HG03571 (cell line): ENCODE measurements at regions not wholly inside any gene's neighbourhood (a gene's known extent, or its start where the extent isn't known, plus 50 kb on each side); places are given as distances from the start of the nearest gene placed in this dataset.

Experiments used
- ATAC-seq: cut with Tn5 transposase; IDR thresholded peaks from one replicate; pipeline ENCODE4 v1.9.1; 2021; ENCODE audit not compliant: unreplicated experiment

DNA sequence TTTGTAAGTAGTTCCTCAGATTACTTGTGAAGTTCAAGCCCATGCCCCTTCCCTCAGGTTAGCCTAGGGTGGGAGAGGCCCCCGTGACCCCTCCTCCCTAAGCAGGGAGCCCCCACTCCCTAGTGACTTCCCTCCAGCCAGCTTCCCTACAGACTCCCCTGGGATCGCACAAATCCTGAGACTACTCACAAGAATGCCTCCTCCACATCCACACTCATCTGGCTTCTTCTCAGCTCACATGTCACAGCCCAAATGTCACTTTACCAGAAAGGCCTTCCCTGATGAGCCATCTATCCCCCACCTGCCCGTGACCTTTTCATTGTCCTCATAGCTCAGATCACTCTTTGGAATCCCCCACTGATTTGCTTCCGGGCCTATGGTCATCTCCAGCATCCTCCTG is 96.7 kb upstream of the ARAP3 start:
- no peak for ATAC-seq

DNA sequence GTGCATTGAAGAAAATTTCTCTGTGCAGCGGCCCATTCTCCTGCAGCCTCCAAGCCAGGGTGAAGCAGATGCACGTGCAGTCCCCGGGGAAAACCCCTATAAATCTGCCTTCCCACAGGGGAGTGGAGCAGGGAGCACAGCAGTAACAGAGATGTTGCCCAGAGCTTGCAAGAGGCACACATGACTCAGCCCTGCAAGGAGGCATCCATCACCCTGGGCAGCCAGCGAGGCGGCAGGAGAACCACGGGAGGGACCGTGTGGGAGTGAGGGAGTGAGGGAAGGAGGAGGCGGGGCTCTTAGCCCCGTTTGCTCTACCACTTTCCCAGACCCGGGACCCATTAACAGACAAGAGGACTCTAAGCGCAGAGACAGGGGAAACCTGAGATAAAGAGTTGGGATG is 96.2 kb upstream of the ARAP3 start:
- ATAC-seq: no peak

DNA sequence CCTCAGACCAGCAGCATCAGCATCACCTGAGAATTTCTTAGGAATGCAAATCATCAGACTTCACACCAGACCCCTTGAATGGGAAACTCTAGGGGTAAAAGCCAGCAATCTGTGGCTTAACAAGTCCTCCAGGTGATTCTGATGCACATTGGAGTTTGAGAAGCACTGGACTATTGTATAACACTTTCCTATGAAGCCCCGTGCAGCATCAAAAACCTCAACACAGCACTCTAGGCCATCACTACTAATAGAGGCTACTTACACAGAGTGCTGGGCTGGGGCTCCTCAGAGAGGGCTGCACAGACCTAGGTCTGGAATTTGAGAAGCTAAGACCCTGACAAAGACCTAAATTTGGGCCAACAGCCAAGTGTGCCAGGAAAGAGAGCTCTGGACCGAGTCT is 95.7 kb upstream of the ARAP3 start:
- no peak for ATAC-seq

DNA sequence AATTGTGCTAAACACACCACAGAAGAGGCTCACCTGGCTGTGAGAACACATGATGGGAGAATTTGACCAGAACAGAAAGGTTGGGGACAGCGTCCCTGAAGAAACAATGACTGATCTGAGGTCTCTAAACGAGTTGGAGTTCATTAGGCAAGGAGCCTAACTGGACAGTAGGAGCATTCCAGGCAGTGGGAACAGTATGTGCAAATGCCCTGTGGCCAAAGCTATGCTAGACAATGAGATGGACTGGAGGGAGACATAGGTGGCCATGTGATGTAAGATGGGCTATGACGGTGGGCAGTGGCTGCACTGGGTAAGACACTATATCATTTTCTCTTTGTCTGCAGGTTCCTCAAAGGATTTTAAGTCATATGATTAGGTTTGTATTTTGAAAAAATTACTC is 95.1 kb upstream of the ARAP3 start:
- ATAC-seq: no peak

DNA sequence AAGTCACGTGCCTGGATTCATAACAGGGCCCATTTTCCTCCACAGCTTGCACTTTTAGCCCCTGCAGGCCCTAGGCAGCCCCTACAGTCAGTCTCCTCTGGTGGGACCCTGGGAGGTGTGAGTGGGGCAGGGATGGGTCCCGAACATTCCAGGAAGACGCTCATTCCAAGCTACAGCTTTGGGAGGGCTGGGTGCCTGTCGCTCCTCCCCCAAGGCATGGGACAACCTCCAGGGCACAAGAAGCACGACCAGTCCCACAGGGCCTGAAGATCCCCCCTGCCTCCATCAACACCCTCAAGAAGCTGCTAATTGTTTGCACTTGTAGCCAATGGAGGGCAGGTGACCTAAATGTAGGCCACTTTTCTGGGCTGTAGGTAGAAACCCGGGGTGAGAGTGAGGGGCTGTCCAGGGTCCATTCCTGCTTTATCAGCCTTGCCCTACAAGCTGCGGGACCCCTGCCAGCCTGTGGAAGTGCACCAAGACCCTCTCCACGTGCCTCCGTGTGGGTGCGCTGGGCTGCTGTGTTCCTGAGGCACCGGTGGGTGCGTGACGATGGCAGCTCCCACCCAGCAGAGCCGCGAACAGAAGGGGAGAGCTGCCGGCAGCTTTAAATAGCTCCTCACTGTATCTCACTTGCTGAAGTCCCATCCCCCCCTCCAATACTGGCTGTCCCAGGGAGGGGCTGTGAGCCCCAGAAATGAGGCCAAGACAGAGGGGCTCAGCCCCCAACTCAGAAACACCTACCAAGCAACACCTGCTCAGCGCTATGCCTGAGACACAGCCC is 91.9 kb upstream of the ARAP3 start:
- no peak for ATAC-seq

DNA sequence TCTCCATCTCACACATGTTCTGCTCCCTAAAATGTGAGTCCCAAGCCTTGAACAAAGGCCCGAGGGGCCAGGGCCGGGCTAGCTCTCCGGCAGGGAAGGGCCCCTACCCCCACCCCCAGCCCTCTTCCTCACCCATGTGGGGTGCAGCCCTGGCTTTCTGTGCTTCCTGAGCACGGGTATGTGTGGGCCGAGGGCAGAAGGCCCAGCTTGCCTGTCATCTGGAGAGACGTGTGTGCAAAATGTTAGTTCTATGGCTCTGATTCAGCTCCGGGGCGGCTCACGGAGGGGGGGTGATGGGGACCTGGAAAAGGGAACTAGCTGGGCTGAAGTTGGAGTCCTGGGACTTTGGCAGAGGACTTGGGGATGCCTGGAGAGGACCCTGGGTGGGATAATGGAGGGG is 90.3 kb upstream of the ARAP3 start:
- ATAC-seq: no peak

DNA sequence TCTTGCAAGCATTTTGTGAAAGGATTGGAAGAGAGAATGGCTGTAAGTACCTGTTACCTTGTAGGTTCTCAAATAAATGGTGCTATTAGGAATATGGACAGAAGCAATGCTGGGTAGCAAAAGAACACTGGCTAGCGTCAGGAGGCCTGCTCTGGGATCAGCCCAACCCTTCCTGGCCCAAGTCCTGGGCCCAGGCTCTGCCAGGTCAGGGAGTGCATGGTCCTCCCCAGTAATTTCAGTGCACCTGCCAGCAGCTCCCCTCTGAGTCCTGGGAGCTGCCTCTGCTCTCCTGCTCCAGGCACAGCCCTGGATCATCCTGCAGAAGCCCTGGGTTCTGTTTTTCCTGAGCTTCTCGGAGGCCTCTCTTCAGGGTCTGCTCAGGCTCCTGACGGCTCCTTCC is 89.5 kb upstream of the ARAP3 start:
- ATAC-seq: no peak

DNA sequence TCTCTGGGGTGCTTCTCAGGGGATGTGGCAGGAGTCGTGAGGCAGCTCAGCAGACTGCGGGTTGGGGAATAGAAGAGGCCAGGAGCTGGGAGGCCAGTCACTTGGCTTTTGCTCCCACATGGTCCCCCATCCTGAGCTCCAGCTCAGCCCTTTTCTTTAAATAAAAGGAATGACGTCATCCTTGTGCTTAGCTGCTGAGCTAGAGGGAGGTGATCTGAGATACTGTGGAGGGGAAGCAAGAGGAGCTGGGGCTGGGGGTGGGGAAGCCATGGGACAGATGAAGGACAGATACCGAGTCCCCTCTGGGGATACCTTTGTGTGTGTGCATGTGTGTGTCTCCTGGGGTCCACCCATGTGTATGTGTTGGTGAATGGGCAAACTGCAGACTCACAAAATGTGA is 89.0 kb upstream of the ARAP3 start:
- ATAC-seq: no peak

DNA sequence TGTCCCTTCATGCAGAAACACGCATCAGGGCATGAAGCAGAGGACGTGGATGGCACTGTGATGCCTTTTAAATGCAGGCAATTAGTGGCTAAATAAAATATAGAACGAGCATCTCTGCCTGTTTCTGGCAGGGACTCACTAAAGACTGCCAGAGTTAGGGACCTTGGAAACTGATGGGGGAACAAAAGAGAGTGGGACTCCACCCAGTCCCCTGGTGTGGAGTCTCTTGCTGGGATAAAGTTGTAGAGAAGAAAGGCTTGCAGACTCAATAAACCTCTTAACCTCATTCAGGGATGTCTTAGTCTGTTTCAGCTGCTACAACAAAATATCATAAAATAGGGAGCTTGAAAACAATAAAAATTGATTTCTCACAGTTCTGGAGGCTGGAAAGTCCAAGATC is 87.6 kb upstream of the ARAP3 start:
- ATAC-seq: no peak

DNA sequence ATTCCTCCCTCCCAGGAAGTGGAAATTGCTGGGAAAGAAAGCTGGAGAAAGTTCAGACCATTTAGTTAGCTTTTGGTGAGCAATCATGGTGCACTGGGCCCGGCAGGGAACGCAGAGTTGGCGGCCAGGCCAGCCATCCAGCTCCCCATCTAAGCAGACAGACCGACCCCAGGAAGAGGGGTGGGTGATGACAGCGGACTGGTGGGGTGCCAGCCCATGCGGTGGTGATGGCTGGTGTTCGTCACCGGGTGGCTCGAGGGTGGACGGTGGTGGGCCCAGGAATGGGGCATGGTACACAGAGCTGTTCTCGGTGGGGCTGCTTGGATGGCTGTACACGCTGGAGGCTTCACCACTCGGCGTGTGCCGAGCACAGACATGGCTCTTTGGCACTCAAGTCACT is 85.6 kb upstream of the ARAP3 start:
- no peak for ATAC-seq

DNA sequence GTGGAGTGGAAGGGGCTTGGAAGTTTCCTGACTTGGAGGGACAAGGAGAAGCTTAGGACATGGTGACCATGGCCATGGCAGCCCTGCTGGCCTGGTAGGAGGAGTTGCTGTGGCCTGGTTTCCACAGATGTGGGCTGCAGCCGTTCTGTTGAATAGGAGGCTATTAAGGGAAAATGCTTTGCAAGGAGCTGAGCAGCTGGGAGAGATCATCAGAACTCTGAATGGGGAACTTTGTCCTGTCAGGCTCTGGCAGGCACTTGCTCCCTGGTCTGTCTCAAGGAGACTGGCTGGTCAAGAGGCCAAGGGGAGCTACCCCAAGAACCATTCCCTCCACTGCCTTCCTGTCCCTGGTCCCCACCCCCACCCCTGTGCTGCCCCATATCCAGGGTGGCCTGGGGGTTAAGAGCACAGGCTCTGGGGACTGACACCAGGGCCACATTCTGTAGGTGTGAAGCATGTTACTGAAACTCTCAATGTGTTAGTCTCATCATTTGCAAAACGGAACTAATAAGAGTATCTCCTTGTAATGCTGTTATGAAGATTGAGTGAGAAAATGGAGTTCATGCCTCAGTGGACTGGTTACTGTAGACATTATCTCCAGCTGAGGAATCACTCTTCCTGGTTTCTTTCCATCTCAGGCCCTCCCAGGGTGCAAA is 84.0 kb upstream of the ARAP3 start:
- ATAC-seq: no peak

DNA sequence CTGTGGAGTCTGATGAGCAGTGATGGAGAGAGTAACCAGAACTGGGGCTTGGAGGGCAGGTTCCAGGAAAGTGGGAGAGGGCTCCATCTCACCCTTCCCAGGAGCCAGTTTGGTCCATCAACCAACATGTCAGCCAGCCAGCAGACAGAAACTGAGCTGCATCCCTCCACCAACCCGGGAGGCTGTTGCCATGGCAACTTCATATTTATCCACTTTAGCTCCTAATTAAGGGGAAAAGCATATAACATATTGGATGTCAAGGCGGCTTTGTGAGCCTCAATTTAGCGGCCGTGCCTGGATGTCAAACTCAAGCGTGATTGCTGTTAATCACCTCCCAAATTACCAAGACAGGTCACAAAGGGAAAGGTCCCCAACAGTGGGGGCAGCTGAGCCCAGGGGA is 81.5 kb upstream of the ARAP3 start:
- no peak for ATAC-seq

DNA sequence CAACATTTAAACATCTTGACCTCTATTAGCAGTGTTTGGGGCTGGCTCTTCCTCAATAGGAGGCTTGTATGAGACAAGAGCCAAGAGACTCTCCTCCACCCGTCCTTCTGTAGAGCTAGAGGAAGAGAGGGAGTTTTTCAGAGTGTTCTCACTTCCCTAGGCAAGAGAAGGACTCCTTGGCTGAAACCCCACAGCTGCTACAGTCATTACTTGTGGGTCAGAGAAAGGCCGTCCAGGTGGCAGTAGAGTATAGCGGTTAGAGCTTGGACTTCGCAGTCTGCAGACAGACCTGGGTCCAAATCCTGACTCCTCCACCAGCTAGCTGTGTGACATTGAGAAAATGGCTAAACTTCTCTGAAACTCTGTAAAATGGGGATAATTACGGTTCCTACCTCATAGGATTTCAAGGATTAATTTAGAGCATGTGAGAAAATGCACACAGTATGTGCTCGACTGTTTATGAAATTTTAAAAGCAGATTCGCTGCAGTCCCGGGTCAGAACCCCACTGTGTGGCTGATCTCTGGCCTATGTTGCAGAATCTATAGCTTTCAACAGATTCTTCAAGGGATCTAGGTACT is 80.8 kb upstream of the ARAP3 start:
- no peak for ATAC-seq

DNA sequence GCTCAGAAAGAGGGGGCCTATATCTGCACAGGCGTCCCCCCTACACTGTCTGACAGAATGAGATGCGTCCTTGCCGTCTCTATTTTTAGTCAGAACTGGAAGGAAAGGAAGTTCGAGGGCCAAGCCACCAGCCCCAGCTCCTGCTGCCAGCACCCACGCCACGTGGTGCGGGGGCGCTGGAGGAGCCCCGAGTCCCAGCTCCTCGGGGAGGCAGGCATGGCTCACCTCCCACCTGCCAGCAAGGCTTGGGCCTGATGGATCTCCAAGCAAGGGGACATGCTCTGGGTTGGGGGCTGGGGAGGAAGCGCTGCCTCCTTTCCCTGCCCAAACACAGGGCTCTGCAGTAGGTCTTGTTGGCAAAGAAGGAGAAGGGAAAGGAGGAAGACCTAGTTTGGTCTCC is 80.3 kb upstream of the ARAP3 start:
- no peak for ATAC-seq

DNA sequence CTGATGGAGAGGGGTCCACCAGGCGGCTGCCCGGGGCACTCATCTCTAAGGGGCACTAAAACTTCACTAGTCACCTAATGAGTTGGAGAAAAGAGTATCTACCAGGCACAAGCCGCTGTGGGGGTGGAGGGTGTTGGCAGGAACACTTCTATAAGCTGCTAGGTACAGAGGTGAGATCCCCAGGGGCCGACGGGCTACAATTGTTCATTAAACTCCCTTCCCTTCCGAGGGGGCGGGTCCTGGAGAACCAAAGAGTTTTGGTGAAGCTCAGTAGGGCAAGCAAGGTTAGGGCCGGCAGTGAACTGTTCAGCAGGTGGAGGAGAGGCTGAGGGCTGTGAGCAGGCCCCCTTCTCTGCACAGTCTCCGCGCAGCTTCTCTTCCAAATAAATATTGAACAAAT is 78.7 kb upstream of the ARAP3 start:
- no peak for ATAC-seq

DNA sequence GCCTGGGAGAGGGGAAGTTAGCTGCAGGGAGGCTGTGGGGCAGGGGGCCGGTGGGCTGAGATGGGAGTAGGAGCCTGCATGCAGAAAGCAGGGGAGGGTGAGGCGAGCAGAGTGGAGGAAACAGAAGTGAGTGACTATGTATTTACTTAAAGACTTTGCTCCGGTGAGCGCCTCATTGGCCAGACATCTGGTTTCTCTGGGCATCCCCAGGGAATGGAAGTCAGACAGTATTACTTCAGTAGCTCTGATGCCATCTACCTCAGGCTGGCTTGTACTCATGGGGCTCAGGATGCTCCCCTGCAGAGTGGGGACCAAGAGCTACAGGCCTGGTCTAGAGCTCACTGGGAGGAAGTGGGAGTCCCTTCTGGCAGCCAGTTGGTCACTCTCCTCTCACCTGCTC is 78.2 kb upstream of the ARAP3 start:
- no peak for ATAC-seq

DNA sequence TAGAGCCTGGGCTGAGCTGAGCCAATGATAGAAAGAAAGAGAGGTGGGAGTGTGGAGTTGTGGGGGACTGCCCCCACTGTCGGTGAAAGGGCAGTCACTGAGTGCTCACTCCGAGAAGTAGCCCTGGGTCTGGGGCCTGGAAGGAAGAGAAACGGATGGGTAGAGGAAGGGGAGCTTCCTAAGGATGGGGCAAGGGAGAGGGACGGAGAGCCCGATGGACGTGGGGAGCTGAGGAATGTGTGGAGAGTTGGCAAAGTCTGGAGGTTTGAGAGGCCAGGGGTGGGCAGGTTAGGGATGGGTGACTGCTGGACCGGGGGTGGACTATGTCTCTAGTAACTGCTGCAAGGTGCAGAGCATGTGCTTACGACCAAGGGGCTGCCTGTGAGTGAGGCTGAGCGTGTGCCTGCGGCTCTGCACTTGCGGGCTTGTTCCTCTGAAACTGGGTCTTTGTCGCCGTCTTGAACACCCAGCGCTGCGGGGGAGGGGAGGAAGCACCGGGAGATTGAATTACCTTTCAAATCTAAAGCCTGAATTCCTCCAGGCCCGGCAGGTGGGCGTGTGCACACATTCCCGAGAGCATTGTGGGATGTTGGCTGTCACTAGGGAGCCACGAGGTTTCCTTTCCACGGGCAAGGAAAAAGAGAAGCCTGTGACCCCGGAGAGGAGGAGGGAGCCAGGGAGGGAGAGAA is 76.4 kb upstream of the ARAP3 start:
- ATAC-seq: no peak

DNA sequence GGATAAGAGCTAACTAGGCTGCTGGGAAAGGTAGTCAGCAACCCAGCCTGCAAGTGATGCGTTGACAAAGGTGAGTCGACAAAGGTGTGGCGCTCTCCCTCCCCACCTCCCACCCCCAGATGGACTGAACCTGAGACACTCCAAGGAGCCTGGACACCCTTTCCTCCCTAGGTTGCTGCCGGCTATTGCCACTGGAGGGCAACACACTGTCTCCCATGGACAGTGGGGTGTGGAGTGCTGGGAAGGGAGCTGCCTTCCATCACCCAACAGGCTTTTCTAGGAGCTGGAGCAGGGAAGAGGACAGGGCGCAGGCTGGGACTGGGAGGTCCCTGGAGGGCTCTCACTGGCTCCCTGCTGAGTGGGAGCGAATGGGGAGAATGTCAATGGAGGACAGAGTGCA is 75.4 kb upstream of the ARAP3 start:
- no peak for ATAC-seq

DNA sequence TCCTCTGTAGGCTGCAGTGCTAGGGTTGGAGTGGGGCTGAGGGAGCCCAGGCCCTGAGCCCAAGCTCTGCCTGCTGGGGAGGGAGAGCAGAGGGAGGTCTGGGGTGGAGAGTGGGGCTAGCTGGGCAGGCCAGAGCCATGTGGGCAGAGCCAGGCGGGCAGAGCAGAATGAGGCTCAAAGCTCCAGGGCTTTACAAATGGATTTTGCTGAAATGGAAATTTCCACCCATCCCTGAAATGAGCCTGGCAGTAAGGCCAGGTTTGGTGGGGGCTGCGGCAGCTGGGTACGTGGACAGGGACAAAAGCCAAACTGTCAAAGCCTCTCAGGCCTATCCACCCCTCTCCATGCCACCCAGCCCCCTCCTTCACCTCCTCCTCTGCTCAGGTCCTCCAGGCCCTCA is 74.2 kb upstream of the ARAP3 start:
- ATAC-seq: no peak

DNA sequence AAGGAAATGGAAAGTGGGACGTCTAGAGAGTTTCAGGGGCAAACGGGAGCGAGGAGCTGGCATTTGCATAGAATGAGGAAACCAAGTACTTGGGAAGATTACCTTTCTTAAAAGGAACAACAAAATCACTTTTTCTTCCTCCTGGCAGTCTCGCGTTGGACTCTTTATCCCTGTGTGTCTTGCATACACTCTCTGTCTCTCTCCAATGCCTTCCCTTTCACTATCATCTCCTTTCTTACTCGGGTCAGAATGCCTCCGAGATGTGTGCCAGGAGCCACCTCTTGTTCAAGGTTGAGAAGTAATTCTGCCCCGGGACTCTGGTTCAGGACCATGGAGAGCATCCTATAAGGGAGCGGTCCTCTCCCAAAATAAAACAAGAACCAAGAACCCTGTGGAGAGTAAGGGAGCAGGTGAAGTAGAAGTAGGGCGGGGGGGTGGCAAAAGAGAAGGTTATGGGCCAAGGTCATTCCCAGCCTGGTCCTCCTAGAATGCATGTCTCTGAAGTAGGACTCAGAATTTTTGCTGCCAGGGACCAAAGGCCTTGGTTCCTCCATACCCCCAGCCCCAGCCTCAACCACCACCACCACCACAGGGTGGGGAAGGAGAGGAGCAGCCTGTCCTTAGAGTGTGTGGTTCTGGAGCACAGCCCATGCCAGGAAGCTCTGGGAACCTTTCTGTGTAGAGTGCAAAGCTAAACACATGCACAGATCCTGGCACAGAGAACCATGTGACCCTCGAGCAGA is 72.1 kb upstream of the ARAP3 start:
- ATAC-seq: no peak
